ENCODE measurements at regions not wholly inside any gene's neighbourhood (a gene's known extent, or its start where the extent isn't known, plus 50 kb on each side); places are given as distances from the start of the nearest gene placed in this dataset.
"Not testable (repeated sequence)": the region's sequence is repeated elsewhere in the genome, so short reads cannot be mapped to it uniquely, and the experiment has no call there.

- Mint-ChIP-seq H3K27me3 (no peaks in the 10 kb centered on the region), H3K9me3 (peaks cover 13% of the 10 kb centered on the region), H3K4me1 (ENCODE audit: low read depth) (no peaks in the 10 kb centered on the region), H3K36me3 (ENCODE audit: low read depth) (no peaks in the 10 kb centered on the region), H3K27ac (no peak overlapping the region), H3K4me3 (no peak overlapping the region)
Observed at GRCh38 chr14:83291714-83292113, 1758.1 kb upstream of the SEL1L start.

- no peak overlapping the region for H3K27ac Mint-ChIP-seq
- no peaks in the 10 kb centered on the region for H3K4me1 Mint-ChIP-seq (ENCODE audit: low read depth)
- no peaks in the 10 kb centered on the region for H3K36me3 Mint-ChIP-seq (ENCODE audit: low read depth)
- H3K9me3 Mint-ChIP-seq = peaks cover 4% of the 10 kb centered on the region
- H3K27me3 Mint-ChIP-seq = no peaks in the 10 kb centered on the region
- H3K4me3 Mint-ChIP-seq = no peak overlapping the region
Observed at GRCh38 chr14:83294941-83295340, 1761.3 kb upstream of the SEL1L start.

- Mint-ChIP-seq H3K27ac (no peak overlapping the region), H3K36me3 (ENCODE audit: low read depth) (no peaks in the 10 kb centered on the region), H3K27me3 (no peaks in the 10 kb centered on the region), H3K4me1 (ENCODE audit: low read depth) (no peaks in the 10 kb centered on the region), H3K4me3 (no peak overlapping the region), H3K9me3 (peaks cover 4% of the 10 kb centered on the region)
Observed at GRCh38 chr14:83297361-83297760, 1763.7 kb upstream of the SEL1L start.

GRCh38 chr14:83298016-83298415 lies 1764.4 kb upstream of the SEL1L start:
- H3K27me3 Mint-ChIP-seq; H3K4me3 Mint-ChIP-seq; H3K36me3 Mint-ChIP-seq (ENCODE audit: low read depth); H3K4me1 Mint-ChIP-seq (ENCODE audit: low read depth); H3K27ac Mint-ChIP-seq; H3K9me3 Mint-ChIP-seq: not testable (repeated sequence)

GRCh38 chr14:83300476-83301064 lies 1766.9 kb upstream of the SEL1L start:
- Mint-ChIP-seq H3K27me3 (no peaks in the 10 kb centered on the region), H3K4me1 (ENCODE audit: low read depth) (no peaks in the 10 kb centered on the region), H3K36me3 (ENCODE audit: low read depth) (no peaks in the 10 kb centered on the region), H3K4me3 (no peak overlapping the region), H3K9me3 (peaks cover 5% of the 10 kb centered on the region), H3K27ac (no peak overlapping the region)

GRCh38 chr14:83301791-83302190 lies 1768.1 kb upstream of the SEL1L start:
- no peaks in the 10 kb centered on the region for H3K27me3 Mint-ChIP-seq
- H3K27ac Mint-ChIP-seq = no peak overlapping the region
- H3K4me1 Mint-ChIP-seq (ENCODE audit: low read depth) = no peaks in the 10 kb centered on the region
- no peaks in the 10 kb centered on the region for H3K36me3 Mint-ChIP-seq (ENCODE audit: low read depth)
- H3K4me3 Mint-ChIP-seq = no peak overlapping the region
- H3K9me3 Mint-ChIP-seq = peaks cover 5% of the 10 kb centered on the region

- Mint-ChIP-seq H3K27me3 (no peaks in the 10 kb centered on the region), H3K36me3 (ENCODE audit: low read depth) (no peaks in the 10 kb centered on the region), H3K9me3 (peaks cover 4% of the 10 kb centered on the region), H3K4me3 (no peak overlapping the region), H3K4me1 (ENCODE audit: low read depth) (no peaks in the 10 kb centered on the region), H3K27ac (no peak overlapping the region)
Observed at GRCh38 chr14:83309211-83309610, 1775.6 kb upstream of the SEL1L start.

- Mint-ChIP-seq H3K9me3 (peaks cover 5% of the 10 kb centered on the region), H3K4me3 (no peak overlapping the region), H3K4me1 (ENCODE audit: low read depth) (no peaks in the 10 kb centered on the region), H3K27me3 (no peaks in the 10 kb centered on the region), H3K36me3 (ENCODE audit: low read depth) (no peaks in the 10 kb centered on the region), H3K27ac (no peak overlapping the region)
Observed at GRCh38 chr14:83309833-83310232, 1776.2 kb upstream of the SEL1L start.

GRCh38 chr14:83312511-83312910 lies 1778.9 kb upstream of the SEL1L start:
- Mint-ChIP-seq H3K36me3 (ENCODE audit: low read depth) (no peaks in the 10 kb centered on the region), H3K4me3 (no peak overlapping the region), H3K27me3 (no peaks in the 10 kb centered on the region), H3K27ac (no peak overlapping the region), H3K4me1 (ENCODE audit: low read depth) (no peaks in the 10 kb centered on the region), H3K9me3 (peaks cover 12% of the 10 kb centered on the region)

GRCh38 chr14:83314764-83315163 lies 1781.1 kb upstream of the SEL1L start:
- no peaks in the 10 kb centered on the region for H3K4me1 Mint-ChIP-seq (ENCODE audit: low read depth)
- H3K9me3 Mint-ChIP-seq = peaks cover 19% of the 10 kb centered on the region
- no peak overlapping the region for H3K4me3 Mint-ChIP-seq
- no peaks in the 10 kb centered on the region for H3K27me3 Mint-ChIP-seq
- no peaks in the 10 kb centered on the region for H3K36me3 Mint-ChIP-seq (ENCODE audit: low read depth)
- no peak overlapping the region for H3K27ac Mint-ChIP-seq

- H3K9me3 Mint-ChIP-seq = peaks cover 15% of the 10 kb centered on the region
- no peaks in the 10 kb centered on the region for H3K36me3 Mint-ChIP-seq (ENCODE audit: low read depth)
- no peaks in the 10 kb centered on the region for H3K27me3 Mint-ChIP-seq
- H3K4me3 Mint-ChIP-seq = no peak overlapping the region
- no peak overlapping the region for H3K27ac Mint-ChIP-seq
- H3K4me1 Mint-ChIP-seq (ENCODE audit: low read depth) = no peaks in the 10 kb centered on the region
Observed at GRCh38 chr14:83316356-83316755, 1782.7 kb upstream of the SEL1L start.

GRCh38 chr14:83320837-83321236 lies 1787.2 kb upstream of the SEL1L start:
- Mint-ChIP-seq H3K36me3 (ENCODE audit: low read depth) (no peaks in the 10 kb centered on the region), H3K27ac (no peak overlapping the region), H3K4me1 (ENCODE audit: low read depth) (no peaks in the 10 kb centered on the region), H3K9me3 (peaks cover 8% of the 10 kb centered on the region), H3K27me3 (no peaks in the 10 kb centered on the region), H3K4me3 (no peak overlapping the region)

GRCh38 chr14:83331513-83331912 lies 1797.9 kb upstream of the SEL1L start:
- H3K36me3 Mint-ChIP-seq (ENCODE audit: low read depth) = no peaks in the 10 kb centered on the region

GRCh38 chr14:83342590-83342989 lies 1808.9 kb upstream of the SEL1L start:
- Mint-ChIP-seq H3K27me3 (no peaks in the 10 kb centered on the region), H3K4me3 (no peak overlapping the region), H3K27ac (no peak overlapping the region), H3K4me1 (ENCODE audit: low read depth) (no peaks in the 10 kb centered on the region), H3K36me3 (ENCODE audit: low read depth) (no peaks in the 10 kb centered on the region), H3K9me3 (peaks cover 15% of the 10 kb centered on the region)

More at GRCh38 chr14:83331513-83331912, 1797.9 kb upstream of the SEL1L start:
- peaks cover 9% of the 10 kb centered on the region for H3K9me3 Mint-ChIP-seq
- H3K27me3 Mint-ChIP-seq = no peaks in the 10 kb centered on the region
- H3K27ac Mint-ChIP-seq = no peak overlapping the region
- no peak overlapping the region for H3K4me3 Mint-ChIP-seq
- no peaks in the 10 kb centered on the region for H3K4me1 Mint-ChIP-seq (ENCODE audit: low read depth)

- no peaks in the 10 kb centered on the region for H3K9me3 Mint-ChIP-seq
- H3K27ac Mint-ChIP-seq = no peak overlapping the region
- no peak overlapping the region for H3K4me3 Mint-ChIP-seq
- no peaks in the 10 kb centered on the region for H3K27me3 Mint-ChIP-seq
- H3K4me1 Mint-ChIP-seq (ENCODE audit: low read depth) = no peaks in the 10 kb centered on the region
- no peaks in the 10 kb centered on the region for H3K36me3 Mint-ChIP-seq (ENCODE audit: low read depth)
Observed at GRCh38 chr14:83347874-83348273, 1814.2 kb upstream of the SEL1L start.

- H3K4me1 Mint-ChIP-seq (ENCODE audit: low read depth) = no peaks in the 10 kb centered on the region
- H3K9me3 Mint-ChIP-seq = peaks cover 9% of the 10 kb centered on the region
- H3K27me3 Mint-ChIP-seq = no peaks in the 10 kb centered on the region
- no peak overlapping the region for H3K27ac Mint-ChIP-seq
- no peak overlapping the region for H3K4me3 Mint-ChIP-seq
- no peaks in the 10 kb centered on the region for H3K36me3 Mint-ChIP-seq (ENCODE audit: low read depth)
Observed at GRCh38 chr14:83355609-83356008, 1822.0 kb upstream of the SEL1L start.

Measured in stimulated activated naive CD8-positive, alpha-beta T cell treated with anti-CD3 and anti-CD28 coated beads, Interleukin-15, Interleukin-2, amounts not matched to agents 100 ng/mL and 50 ng/mL, for 24 hours (primary cell).